PFSK-1 (cell line): ENCODE measurements at regions not wholly inside any gene's neighbourhood (a gene's known extent, or its start where the extent isn't known, plus 50 kb on each side); places are given as distances from the start of the nearest gene placed in this dataset.

Experiments
- FOXP2 ChIP-seq: optimal IDR thresholded peaks from 2 replicates; pipeline ENCODE3; 2011; ENCODE audit warnings: borderline replicate concordance, control low read depth, inconsistent platforms; ENCODE audit not compliant: insufficient read depth; ENCODE audit errors: extremely low read length, extremely low read depth
- POLR2AphosphoS5 ChIP-seq: IDR thresholded peaks from 2 replicates; pipeline ENCODE4 v1.6.1; 2012; ENCODE audit warnings: low read depth, mild to moderate bottlenecking, control low read depth, low read length, moderate library complexity
- REST ChIP-seq, 2 experiments: IDR thresholded peaks; 2 replicates each; pipeline versions ENCODE4 v1.6.1 to v1.8.0; 2011 to 2012; ENCODE audit warnings: low read depth in 2 of 2, low read length in 2 of 2, control low read depth in 1 of 2, inconsistent platforms in 1 of 2, mild to moderate bottlenecking in 1 of 2, moderate library complexity in 1 of 2; ENCODE audit not compliant: insufficient read depth in 1 of 2
- SIN3A ChIP-seq: IDR thresholded peaks from 2 replicates; pipeline ENCODE4 v1.6.1; 2012; ENCODE audit warnings: mild to moderate bottlenecking, low read length, moderate library complexity, borderline replicate concordance; ENCODE audit not compliant: insufficient read depth
- TAF1 ChIP-seq: IDR thresholded peaks from 2 replicates; pipeline ENCODE4 v1.6.1; 2012; ENCODE audit warnings: low read length, control low read depth, borderline replicate concordance; ENCODE audit not compliant: insufficient read depth

GRCh38 chr9:110126499-110126941 lies 81.4 kb downstream of the C9orf152 start:
- peak; percentile 68; the same call in 1 of the 2 replicates for TF ChIP-seq SIN3A
- TF ChIP-seq POLR2AphosphoS5 = no peak

- TF ChIP-seq POLR2AphosphoS5 (no peak), TAF1 (no peak), REST (IDR thresholded peaks at IDR 0.05; ENCODE audit: insufficient read depth in 1 of 2, low read depth in 2 of 2, low read length in 2 of 2) (0 out of 4 replicates have a peak, but pooled peaks of 1 of the 2 experiments have one; percentile 22), SIN3A (0 out of 2 replicates have a peak, but pooled peaks have one; percentile 22), FOXP2 (no peak)
These were observed 80.7 kb downstream of the C9orf152 start for GRCh38 chr9:110126986-110127864.

GRCh38 chr9:110128664-110129329 lies 79.2 kb downstream of the C9orf152 start:
- TF ChIP-seq POLR2AphosphoS5 = no peak
- TF ChIP-seq REST (IDR thresholded peaks at IDR 0.05; ENCODE audit: insufficient read depth in 1 of 2, low read depth in 2 of 2, low read length in 2 of 2) = no peak
- TF ChIP-seq SIN3A = no peak
- TF ChIP-seq FOXP2 = no peak
- no peak for TF ChIP-seq TAF1

GRCh38 chr9:110129425-110129824 lies 78.5 kb downstream of the C9orf152 start:
- TF ChIP-seq POLR2AphosphoS5 (no peak), FOXP2 (no peak), TAF1 (no peak)

- TF ChIP-seq TAF1 (no peak), REST (IDR thresholded peaks at IDR 0.05; ENCODE audit: insufficient read depth in 1 of 2, low read depth in 2 of 2, low read length in 2 of 2) (no peak), SIN3A (no peak), FOXP2 (no peak), POLR2AphosphoS5 (no peak)
These were observed 77.7 kb downstream of the C9orf152 start for GRCh38 chr9:110130211-110130610.

GRCh38 chr9:110130791-110131416 lies 77.1 kb downstream of the C9orf152 start:
- TF ChIP-seq SIN3A (no peak), REST (IDR thresholded peaks at IDR 0.05; ENCODE audit: insufficient read depth in 1 of 2, low read depth in 2 of 2, low read length in 2 of 2) (no peak), TAF1 (no peak), POLR2AphosphoS5 (no peak), FOXP2 (no peak)
